AG10803 (cell line): ENCODE measurements at regions not wholly inside any gene's neighbourhood (a gene's known extent, or its start where the extent isn't known, plus 50 kb on each side); places are given as distances from the start of the nearest gene placed in this dataset.
A peak's percentile ranks its signal among the peaks of the same experiment; 100 is the strongest.

Source experiments
- DNase-seq: peaks from one replicate; pipeline ENCODE4 v3.0.0; 2010; ENCODE audit warnings: low read depth
- H3K4me3 ChIP-seq: 2 replicates; pipeline ENCODE4 v1.5.1; 2011; ENCODE audit warnings: mild to moderate bottlenecking, low read length, control low read depth
- CTCF ChIP-seq: conservative IDR thresholded peaks from 2 replicates; pipeline ENCODE4 v1.5.1; 2011; ENCODE audit warnings: mild to moderate bottlenecking, low read length, control low read depth, inconsistent platforms

GRCh38 chr14:53531730-53532129 is 378.6 kb upstream of the DDHD1 start:
- DNase-seq = no peak
- no peak for TF ChIP-seq CTCF

GRCh38 chr14:53531156-53531555 is 378.0 kb upstream of the DDHD1 start:
- DNase-seq = no peak
- no peak for TF ChIP-seq CTCF
- no peak overlapping the region for H3K4me3 ChIP-seq

More at GRCh38 chr14:53531730-53532129, 378.6 kb upstream of the DDHD1 start:
- no peak overlapping the region for H3K4me3 ChIP-seq

GRCh38 chr14:53529519-53529918 is 376.4 kb upstream of the DDHD1 start:
- no peak for TF ChIP-seq CTCF
- DNase-seq = peak; percentile 18

GRCh38 chr14:53528185-53528671 is 375.1 kb upstream of the DDHD1 start:
- peak; percentile 63 for DNase-seq

More at GRCh38 chr14:53529519-53529918, 376.4 kb upstream of the DDHD1 start:
- no peak overlapping the region for H3K4me3 ChIP-seq

GRCh38 chr14:53526200-53526599 is 373.1 kb upstream of the DDHD1 start:
- TF ChIP-seq CTCF = no peak

More at GRCh38 chr14:53528185-53528671, 375.1 kb upstream of the DDHD1 start:
- no peak for TF ChIP-seq CTCF
- no peak overlapping the region for H3K4me3 ChIP-seq

GRCh38 chr14:53525608-53526007 is 372.5 kb upstream of the DDHD1 start:
- no peak overlapping the region for H3K4me3 ChIP-seq
- no peak for TF ChIP-seq CTCF
- peak; percentile 72 for DNase-seq

More at GRCh38 chr14:53526200-53526599, 373.1 kb upstream of the DDHD1 start:
- peak; percentile 35 for DNase-seq
- H3K4me3 ChIP-seq = no peak overlapping the region

- DNase-seq = no peak
- no peak for TF ChIP-seq CTCF
- H3K4me3 ChIP-seq = no peak overlapping the region
These were observed 371.3 kb upstream of the DDHD1 start for GRCh38 chr14:53524391-53524790.
